HCT116 (cell line): ENCODE measurements at regions not wholly inside any gene's neighbourhood (a gene's known extent, or its start where the extent isn't known, plus 50 kb on each side); places are given as distances from the start of the nearest gene placed in this dataset.

Experiments
- ATAC-seq: fragments of 200-7000 bp; cut with Tn5 transposase; 2 replicates; pipeline ENCODE4 v1.9.1; 2020; ENCODE audit warnings: mild to moderate bottlenecking, moderate library complexity
- BruUV-seq: library from RNA; stranded (reverse); fragments of 400-500 nt; replicated peaks from 2 replicates; lab custom pipeline; 2021; lab: Mats Ljungman, UMichigan
- CTCF ChIA-PET: fragments of 300-600 bp; sonication (Branson Sonifier 250); formaldehyde crosslinking; loops from one replicate; lab custom pipeline; 2021; ENCODE audit warnings: antibody characterized with exemption; lab: Charles Lee
- POLR2A ChIA-PET: fragments of 300-600, 350-600 bp; sonication (Branson Sonifier 250); formaldehyde crosslinking; loops from one replicate; lab custom pipeline; 2021; ENCODE audit warnings: antibody characterized with exemption; lab: Charles Lee
- RAD21 ChIA-PET, 2 experiments: fragments of 300-600 bp; sonication (Branson Sonifier 250); formaldehyde crosslinking; loops; one replicate each; lab custom pipeline; 2023; ENCODE audit warnings: low total read pairs in 2 of 2; ENCODE audit not compliant: uncharacterized antibody in 2 of 2, unreplicated experiment in 2 of 2, low non-redundant PET in 1 of 2; lab: Charles Lee
- DNase-seq: peaks from one replicate; pipeline ENCODE4 v3.0.0-alpha.2; 2010; ENCODE audit warnings: low read depth, low spot score
- H2AFZ ChIP-seq: fragments of 200-600 bp; shearing (Covaris generic), sonication (generic); 2 replicates; pipeline ENCODE4 v1.6.1; 2017; ENCODE audit warnings: low read depth, mixed run types, mixed read lengths, antibody characterized with exemption, low read length; ENCODE audit not compliant: poor library complexity, severe bottlenecking
- H3K27ac ChIP-seq: 2 replicates; pipeline ENCODE4 v1.5.1; 2012; ENCODE audit warnings: low read depth, low read length
- H3K27me3 ChIP-seq: fragments of 200-600 bp; sonication (generic); 2 replicates; pipeline ENCODE4 v1.6.1; 2016; ENCODE audit warnings: mixed run types, low read length, mixed read lengths; ENCODE audit not compliant: insufficient read depth
- H3K36me3 ChIP-seq, 2 experiments: fragments of 200-500 bp in 1 of 2; fragments of 200-600 bp in 1 of 2; sonication (Bioruptor generic) in 1 of 2; sonication (generic) in 1 of 2; 2 replicates each; pipeline versions ENCODE4 v1.5.1 to v1.6.1; 2014 to 2016; ENCODE audit warnings: low read length in 2 of 2, inconsistent platforms in 1 of 2, mixed read lengths in 1 of 2, mixed run types in 1 of 2; ENCODE audit not compliant: insufficient read depth in 2 of 2, control insufficient read depth in 1 of 2
- H3K4me1 ChIP-seq, 2 experiments: fragments of 200-600 bp in 1 of 2; sonication (generic) in 1 of 2; 2 replicates each; pipeline versions ENCODE4 v1.5.1 to v1.6.1; 2012 to 2017; ENCODE audit warnings: low read length in 2 of 2, inconsistent platforms in 1 of 2, mild to moderate bottlenecking in 1 of 2, mixed read lengths in 1 of 2, mixed run types in 1 of 2, moderate library complexity in 1 of 2; ENCODE audit not compliant: insufficient read depth in 2 of 2, control insufficient read depth in 1 of 2
- H3K4me2 ChIP-seq: fragments of 200-600 bp; sonication (generic); 2 replicates; pipeline ENCODE4 v1.6.1; 2017; ENCODE audit warnings: mixed run types, low read length, mixed read lengths
- H3K4me3 ChIP-seq, 2 experiments: fragments of 200-600 bp in 1 of 2; sonication (generic) in 1 of 2; replicated peaks in 1 of 2; 2 replicates each; pipeline ENCODE4 v1.5.1; 2011 to 2016; ENCODE audit warnings: low read length in 2 of 2, control low read depth in 1 of 2, low read depth in 1 of 2, mild to moderate bottlenecking in 1 of 2, mixed read lengths in 1 of 2, mixed run types in 1 of 2
- H3K79me2 ChIP-seq: fragments of 200-600 bp; sonication (generic); 2 replicates; pipeline ENCODE4 v1.6.1; 2017; ENCODE audit warnings: mild to moderate bottlenecking, mixed run types, low read length, moderate library complexity, mixed read lengths; ENCODE audit not compliant: insufficient read depth
- H3K9ac ChIP-seq: fragments of 200-600 bp; sonication (generic); 2 replicates; pipeline ENCODE4 v1.6.1; 2016; ENCODE audit warnings: low read length, mixed read lengths
- H3K9me2 ChIP-seq: fragments of 200-600 bp; sonication (generic), shearing (Covaris generic); 2 replicates; pipeline ENCODE4 v1.6.1; 2017; ENCODE audit warnings: mixed run types, mild to moderate bottlenecking, moderate library complexity; ENCODE audit not compliant: insufficient read depth
- H3K9me3 ChIP-seq, 2 experiments: fragments of 200-500 bp in 1 of 2; fragments of 200-600 bp in 1 of 2; sonication (Bioruptor generic) in 1 of 2; sonication (generic) in 1 of 2; 2 replicates each; pipeline ENCODE4 v1.6.1; 2014 to 2017; ENCODE audit warnings: low read length in 2 of 2, mixed read lengths in 2 of 2, inconsistent platforms in 1 of 2, low read depth in 1 of 2, mild to moderate bottlenecking in 1 of 2, mixed run types in 1 of 2, moderate library complexity in 1 of 2; ENCODE audit not compliant: control insufficient read depth in 1 of 2, insufficient read depth in 1 of 2
- H4K20me1 ChIP-seq: fragments of 200-600 bp; sonication (generic), shearing (Covaris generic); 2 replicates; pipeline ENCODE4 v1.6.1; 2017; ENCODE audit warnings: mixed run types, mild to moderate bottlenecking, moderate library complexity; ENCODE audit not compliant: insufficient read depth
- CEBPB ChIP-seq: IDR thresholded peaks from 2 replicates; pipeline ENCODE4 v1.6.1; 2012; ENCODE audit warnings: low read depth
- EGR1 ChIP-seq: IDR thresholded peaks from 2 replicates; pipeline ENCODE4 v1.6.1; 2012; ENCODE audit warnings: low read depth
- POLR2A ChIP-seq: IDR thresholded peaks from 2 replicates; pipeline ENCODE4 v1.7.0; 2011; ENCODE audit warnings: borderline replicate concordance; ENCODE audit not compliant: insufficient read depth, insufficient read length; ENCODE audit errors: extremely low read depth
- POLR2AphosphoS5 ChIP-seq: IDR thresholded peaks from 2 replicates; pipeline ENCODE4 v1.6.1; 2011; ENCODE audit warnings: mild to moderate bottlenecking, low read depth, low read length, moderate library complexity
- SP1 ChIP-seq: IDR thresholded peaks from 2 replicates; pipeline ENCODE4 v1.6.1; 2012; ENCODE audit warnings: low read depth
- SRF ChIP-seq: IDR thresholded peaks from 2 replicates; pipeline ENCODE4 v1.6.1; 2012; ENCODE audit warnings: low read depth
- ZNF274 ChIP-seq: fragments of 200-500 bp; sonication (Bioruptor generic); IDR thresholded peaks from 2 replicates; pipeline ENCODE4 v1.6.1; 2014; ENCODE audit warnings: mild to moderate bottlenecking, low read depth, low read length, inconsistent platforms
- intact Hi-C: fragments of 100-400 bp; cut with micrococcal nuclease; formaldehyde crosslinking; loops from 2 replicates; pipeline ENCODE4 v1.10.0; 2022
- TF ChIP-seq, protein P1 (sequence below): IDR thresholded peaks from 2 replicates; pipeline ENCODE4 v1.6.1; 2012; ENCODE audit warnings: low read depth
- TF ChIP-seq, protein P2 (sequence below): IDR thresholded peaks from 2 replicates; pipeline ENCODE4 v1.6.1; 2012

DNA sequence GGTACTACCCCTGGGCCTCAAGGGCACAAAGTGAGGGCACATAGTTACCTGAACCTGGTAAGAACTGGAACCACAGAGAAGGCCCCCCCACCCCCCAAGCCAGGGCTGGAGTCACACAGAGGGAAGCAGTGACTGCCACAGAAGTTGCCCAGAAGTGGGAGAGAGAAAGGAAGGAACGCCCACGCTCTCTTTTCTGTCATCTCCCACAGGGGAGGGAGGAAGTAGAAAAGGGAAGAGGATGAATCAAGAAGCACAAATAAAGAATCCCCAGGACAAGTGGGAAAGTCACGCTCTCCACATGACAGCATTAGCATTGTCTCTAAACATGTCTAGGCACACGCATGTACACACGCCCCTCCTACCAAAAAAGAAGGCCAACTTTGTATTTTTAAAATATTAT, 114.7 kb upstream of the FRMD4B start:
- POLR2A ChIA-PET: no interaction called here
- no peaks in the 10 kb centered on the region for H3K4me1 ChIP-seq
- no peak for DNase-seq
- no peak overlapping the region for H2AFZ ChIP-seq
- TF ChIP-seq EGR1: no peak
- no peak for TF ChIP-seq SP1
- TF ChIP-seq SRF: no peak
- TF ChIP-seq CEBPB: no peak
- no peak for TF ChIP-seq POLR2A
- TF ChIP-seq, protein P1, sequence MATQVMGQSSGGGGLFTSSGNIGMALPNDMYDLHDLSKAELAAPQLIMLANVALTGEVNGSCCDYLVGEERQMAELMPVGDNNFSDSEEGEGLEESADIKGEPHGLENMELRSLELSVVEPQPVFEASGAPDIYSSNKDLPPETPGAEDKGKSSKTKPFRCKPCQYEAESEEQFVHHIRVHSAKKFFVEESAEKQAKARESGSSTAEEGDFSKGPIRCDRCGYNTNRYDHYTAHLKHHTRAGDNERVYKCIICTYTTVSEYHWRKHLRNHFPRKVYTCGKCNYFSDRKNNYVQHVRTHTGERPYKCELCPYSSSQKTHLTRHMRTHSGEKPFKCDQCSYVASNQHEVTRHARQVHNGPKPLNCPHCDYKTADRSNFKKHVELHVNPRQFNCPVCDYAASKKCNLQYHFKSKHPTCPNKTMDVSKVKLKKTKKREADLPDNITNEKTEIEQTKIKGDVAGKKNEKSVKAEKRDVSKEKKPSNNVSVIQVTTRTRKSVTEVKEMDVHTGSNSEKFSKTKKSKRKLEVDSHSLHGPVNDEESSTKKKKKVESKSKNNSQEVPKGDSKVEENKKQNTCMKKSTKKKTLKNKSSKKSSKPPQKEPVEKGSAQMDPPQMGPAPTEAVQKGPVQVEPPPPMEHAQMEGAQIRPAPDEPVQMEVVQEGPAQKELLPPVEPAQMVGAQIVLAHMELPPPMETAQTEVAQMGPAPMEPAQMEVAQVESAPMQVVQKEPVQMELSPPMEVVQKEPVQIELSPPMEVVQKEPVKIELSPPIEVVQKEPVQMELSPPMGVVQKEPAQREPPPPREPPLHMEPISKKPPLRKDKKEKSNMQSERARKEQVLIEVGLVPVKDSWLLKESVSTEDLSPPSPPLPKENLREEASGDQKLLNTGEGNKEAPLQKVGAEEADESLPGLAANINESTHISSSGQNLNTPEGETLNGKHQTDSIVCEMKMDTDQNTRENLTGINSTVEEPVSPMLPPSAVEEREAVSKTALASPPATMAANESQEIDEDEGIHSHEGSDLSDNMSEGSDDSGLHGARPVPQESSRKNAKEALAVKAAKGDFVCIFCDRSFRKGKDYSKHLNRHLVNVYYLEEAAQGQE: no peak
- TF ChIP-seq POLR2AphosphoS5: no peak
- TF ChIP-seq, protein P2, sequence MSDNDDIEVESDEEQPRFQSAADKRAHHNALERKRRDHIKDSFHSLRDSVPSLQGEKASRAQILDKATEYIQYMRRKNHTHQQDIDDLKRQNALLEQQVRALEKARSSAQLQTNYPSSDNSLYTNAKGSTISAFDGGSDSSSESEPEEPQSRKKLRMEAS: no peak
- TF ChIP-seq ZNF274: no peak
- TF ChIP-seq, all 23 proteins: peak for 0
- ChIA-PET CTCF (interaction anchor here (1.2 kb wide), 1 partner anchor 59 kb away, joined by 3 read pairs; no protein-coding TSS in a partner anchor), RAD21 (interaction anchor here in 1 of 2 experiments (0.7 kb wide), 1 partner anchor 49 kb away, joined by 3 read pairs; no protein-coding TSS in a partner anchor)
- Histone ChIP-seq H3K36me3 (no peaks in the 10 kb centered on the region), H3K27me3 (0 out of 2 replicates have a peak, but pooled peaks cover 3% of the 10 kb centered on the region), H3K9me2 (no peaks in the 10 kb centered on the region), H3K79me2 (no peaks in the 10 kb centered on the region), H3K9me3 (no peaks in the 10 kb centered on the region), H3K4me2 (no peak overlapping the region), H4K20me1 (no peaks in the 10 kb centered on the region), H3K27ac (no peak overlapping the region), H3K4me3 (no peak overlapping the region), H3K9ac (no peak overlapping the region)
- no peak for ATAC-seq
- no TSS peak for BruUV-seq
- intact Hi-C loops: no loop called here
